HK-2 (cell line): ENCODE measurements at regions not wholly inside any gene's neighbourhood (a gene's known extent, or its start where the extent isn't known, plus 50 kb on each side); places are given as distances from the start of the nearest gene placed in this dataset.

ENCODE experiments used
- DNase-seq: peaks from one replicate; pipeline ENCODE4 v3.0.0-alpha.2; 2018; ENCODE audit not compliant: unreplicated experiment

DNA sequence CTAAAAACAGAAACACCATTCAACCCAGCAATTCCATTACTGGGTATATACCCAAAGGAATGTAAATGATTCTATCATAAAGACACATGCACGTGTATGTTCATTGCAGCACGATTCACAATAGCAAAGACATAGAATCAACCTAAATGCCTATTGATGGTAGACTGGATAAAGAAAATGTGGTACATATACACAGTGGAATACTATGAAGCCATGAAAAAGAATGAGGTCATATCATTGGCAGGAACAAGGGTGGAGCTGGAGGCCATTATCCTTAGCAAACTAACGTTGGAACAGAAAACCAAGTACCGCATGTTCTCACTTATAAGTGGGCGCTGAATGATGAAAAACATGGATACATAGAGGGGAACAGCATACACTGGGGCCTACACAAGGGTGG is 77.2 kb upstream of the MYOCD start:
- DNase-seq: no peak

DNA sequence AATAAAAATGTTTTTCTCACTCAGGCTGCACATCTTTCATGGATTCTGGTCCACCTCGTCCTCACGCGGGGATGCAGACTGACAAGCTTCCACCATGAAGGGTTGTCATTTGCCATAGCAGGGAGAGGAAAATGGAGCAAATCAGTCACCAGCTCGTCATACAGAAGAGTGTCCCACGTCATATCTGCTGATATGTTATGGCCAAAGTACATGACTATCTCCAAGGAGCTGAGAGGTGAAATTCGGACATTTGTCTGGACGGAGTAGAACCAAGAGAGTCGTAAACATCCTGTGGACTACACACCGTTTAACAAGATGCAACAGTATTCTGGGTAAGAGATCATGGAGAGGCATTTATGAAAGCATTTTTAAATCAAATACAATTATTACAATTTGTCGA is 75.3 kb upstream of the MYOCD start:
- no peak for DNase-seq

DNA sequence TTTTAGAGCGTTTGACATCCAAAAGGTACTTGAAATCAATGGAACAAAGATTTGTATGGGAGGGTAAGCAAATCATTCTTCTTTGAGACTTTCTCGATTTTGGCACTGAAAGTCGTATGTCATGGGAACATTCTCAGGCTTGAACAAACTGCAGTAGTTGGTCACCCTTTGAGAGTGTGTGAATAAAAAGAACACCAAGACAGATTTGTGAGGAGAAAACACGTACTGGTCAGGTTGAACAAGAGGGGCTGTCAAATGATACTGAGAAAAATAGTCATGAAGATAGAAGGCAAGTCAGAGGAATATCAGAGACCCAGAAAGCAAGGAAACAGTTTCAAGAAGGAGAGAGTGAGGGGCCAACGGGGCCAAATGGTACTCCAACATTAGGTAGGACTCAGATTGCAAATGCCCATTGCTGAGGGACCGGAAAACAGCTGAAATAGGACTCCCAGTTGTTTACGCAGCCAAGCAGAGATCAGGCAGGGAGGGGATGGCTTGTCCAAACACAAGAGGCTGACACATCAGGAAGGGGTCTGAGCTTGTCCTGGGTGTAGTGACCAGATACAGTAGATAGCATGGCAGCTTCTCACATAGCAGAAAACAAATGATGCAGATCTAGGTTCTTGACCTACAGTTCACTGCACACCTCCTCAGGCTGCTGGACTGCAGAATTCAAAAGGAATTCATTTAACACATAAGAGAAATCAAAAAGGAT is 74.5 kb upstream of the MYOCD start:
- no peak for DNase-seq

DNA sequence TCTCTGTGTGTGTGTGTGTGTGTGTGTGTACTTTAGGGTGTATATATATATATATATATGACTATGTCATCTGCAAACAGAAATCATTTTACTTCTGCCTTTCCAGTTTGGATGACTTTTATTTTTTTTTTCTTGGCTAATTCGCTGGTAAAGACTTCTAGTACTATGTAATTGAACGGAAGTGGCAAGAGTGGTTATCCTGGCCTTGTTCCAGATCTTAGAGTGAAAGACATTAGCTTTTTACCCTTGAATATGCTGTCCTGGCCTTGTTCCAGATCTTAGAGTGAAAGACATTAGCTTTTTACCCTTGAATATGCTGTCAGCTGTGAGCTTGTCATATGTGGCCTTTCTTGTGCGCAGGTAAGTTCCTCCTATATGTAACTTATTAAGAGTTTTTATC is 72.7 kb upstream of the MYOCD start:
- no peak for DNase-seq

DNA sequence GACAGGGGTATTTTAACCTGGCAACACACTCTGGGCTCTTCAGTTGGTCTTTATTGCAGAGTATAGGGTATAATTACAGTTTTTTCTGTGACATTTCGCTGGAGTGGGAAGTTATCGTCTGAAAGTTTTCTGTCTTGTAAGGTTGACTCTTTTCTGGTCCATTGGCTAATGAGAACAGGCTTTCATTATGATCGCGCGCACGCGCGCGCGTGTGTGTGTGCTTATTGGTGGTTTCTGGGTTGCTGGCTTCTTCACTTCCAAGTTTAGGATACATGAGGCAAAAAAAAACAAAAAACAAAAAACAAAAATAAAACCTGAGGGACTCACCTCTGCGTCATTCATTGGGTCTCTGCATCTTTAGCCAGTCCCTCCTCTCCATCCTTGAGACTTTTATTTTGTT is 68.7 kb upstream of the MYOCD start:
- DNase-seq: no peak

DNA sequence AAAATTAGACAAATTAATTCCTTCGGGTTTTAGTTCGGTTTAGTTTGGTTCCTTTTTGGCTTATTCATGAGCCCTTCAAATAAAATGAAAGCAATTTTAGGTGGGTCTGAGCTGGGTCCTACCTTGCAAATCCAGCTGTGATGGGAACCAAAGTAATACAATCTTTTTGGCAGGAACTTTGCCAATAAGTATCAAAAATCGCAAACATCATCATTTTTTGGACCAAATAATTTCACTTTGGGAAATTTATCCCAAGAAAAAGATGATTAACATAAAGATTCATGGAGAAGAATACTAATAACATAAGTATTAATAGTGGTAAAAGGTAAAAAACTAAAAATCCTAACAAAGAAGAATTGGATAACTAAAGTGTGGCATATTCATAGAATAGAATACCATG is 67.8 kb upstream of the MYOCD start:
- DNase-seq: no peak

DNA sequence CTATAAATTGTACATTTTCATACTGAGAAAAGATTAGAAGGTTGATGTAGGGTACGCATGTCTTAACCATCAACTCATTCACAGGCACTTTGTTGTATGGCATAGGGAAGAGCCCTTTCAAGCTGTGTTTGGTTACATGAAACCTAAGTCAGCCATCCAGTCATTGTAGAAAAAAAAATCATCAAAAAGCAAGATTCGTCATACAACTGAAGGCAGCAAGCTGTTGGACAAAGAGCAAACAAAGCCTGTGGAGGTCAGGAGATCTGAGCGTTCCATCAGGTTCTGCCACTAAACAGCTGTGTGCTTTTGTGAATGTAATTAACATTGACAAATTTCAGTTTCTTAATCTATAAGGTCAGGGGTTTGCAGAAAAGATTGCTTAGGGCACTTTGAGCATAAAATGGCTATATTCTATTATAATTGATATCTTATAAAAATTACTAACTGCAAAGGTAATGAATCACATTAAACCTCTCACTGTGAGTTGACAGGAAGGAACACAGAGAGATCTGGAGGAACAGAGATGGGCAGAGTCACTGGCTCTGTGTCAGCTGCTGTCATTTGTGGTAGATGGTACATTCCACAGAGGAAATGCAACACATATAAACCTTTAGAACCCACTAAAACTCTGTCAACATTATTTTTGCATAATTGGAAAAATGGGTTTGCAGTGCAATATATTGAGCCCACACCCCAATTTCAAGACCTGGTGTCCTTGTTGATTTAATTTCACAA is 66.3 kb upstream of the MYOCD start:
- no peak for DNase-seq

DNA sequence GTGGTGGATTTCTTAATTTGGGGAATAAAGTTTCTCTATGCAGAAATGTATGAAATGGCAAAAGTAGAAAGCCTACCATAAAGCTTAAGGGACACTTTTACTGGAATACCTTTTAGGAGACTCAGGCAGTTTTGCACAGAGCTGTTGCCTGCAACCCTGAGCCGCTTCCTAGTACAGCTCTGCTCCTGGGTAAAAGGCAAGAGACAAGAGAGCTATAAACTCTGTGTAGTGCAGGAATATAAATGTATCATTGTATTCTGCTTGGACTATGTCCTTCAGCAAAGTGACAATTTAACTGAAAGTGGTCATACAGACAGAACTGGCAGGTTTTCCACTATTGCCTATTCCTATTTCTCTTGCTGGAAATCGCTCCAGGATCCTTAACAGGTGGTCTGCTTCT is 65.3 kb upstream of the MYOCD start:
- no peak for DNase-seq

DNA sequence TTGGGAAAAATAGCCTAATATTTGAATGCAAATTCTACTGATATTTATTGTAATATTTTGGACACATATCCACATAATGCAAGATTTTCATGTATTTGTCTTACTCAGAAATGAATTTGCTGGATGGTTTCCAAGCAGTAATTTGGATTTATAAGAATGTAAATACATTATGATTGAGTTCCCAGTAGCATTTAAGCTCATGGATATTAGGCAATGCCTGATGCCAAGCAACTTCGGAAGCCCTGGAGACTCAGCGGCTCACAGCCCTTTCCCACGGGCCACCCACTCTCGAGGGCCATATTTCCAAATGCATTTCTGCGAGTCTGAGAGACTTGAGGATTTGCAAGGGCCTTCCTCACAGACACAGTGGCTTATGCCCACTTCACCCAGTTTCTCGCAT is 62.1 kb upstream of the MYOCD start:
- DNase-seq: no peak

DNA sequence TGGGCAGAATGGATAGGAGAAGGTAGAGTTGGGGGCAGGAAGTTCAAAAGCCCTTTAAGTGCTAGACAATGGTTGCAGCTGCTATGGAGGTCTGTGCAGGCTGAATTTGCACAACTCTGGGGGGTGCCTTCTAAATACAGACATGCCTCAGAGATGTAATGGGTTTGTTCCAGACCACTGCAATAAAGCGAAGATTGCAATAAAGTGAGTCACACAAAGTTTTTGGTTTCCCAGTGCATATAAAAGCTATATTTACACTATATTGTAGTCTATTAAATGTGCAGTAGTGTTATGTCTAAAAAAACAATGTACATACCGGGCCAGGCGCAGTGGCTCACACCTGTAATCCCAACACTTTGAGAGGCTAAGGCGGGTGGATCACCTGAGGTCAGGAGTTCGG is 60.5 kb upstream of the MYOCD start:
- DNase-seq: no peak

DNA sequence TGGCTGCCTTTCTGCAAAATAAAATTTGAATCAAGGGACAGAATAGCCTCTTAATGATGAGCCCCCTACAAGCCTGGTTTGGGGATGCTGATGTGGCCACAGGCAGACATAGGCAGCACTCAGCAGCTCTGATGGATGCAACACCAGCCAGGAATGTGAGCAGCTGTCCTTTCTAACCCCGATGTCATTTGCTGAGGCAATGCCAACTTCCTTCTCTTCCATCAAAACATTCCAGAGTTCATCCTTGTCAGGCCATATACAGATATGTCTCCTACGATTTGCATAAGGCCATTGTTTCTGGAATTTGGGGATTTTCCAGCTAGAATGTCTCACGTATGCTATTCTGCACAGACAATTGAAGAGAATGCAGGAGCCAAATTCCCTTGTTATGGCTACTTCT is 52.1 kb upstream of the MYOCD start:
- DNase-seq: no peak
